ENCODE measurements at regions not wholly inside any gene's neighbourhood (a gene's known extent, or its start where the extent isn't known, plus 50 kb on each side); places are given as distances from the start of the nearest gene placed in this dataset.
A peak's percentile ranks its signal among the peaks of the same experiment; 100 is the strongest.

- no peak for DNase-seq
- Histone ChIP-seq H3K4me1 (no peaks in the 10 kb centered on the region), H3K9me3 (no peaks in the 10 kb centered on the region), H3K27ac (peak overlapping the region in 1 of 2 donors; percentile 60), H3K36me3 (no peaks in the 10 kb centered on the region), H3K4me3 (no peak overlapping the region), H3K27me3 (no peaks in the 10 kb centered on the region)
- intact Hi-C loops (cut with DNase I; ENCODE audit: low total_unique reads): no loop called here
- TF ChIP-seq CTCF (IDR thresholded peaks at IDR 0.05) (no peak), POLR2A (IDR thresholded peaks at IDR 0.05) (no peak)
Observed at GRCh38 chr2:217076058-217076435, 216.2 kb upstream of the TNP1 start.

GRCh38 chr2:217075268-217076057 is 215.6 kb upstream of the TNP1 start:
- Histone ChIP-seq H3K9me3 (no peaks in the 10 kb centered on the region), H3K27me3 (no peaks in the 10 kb centered on the region), H3K27ac (peak overlapping the region; percentile 50 to 60), H3K4me3 (no peak overlapping the region), H3K36me3 (no peaks in the 10 kb centered on the region), H3K4me1 (no peaks in the 10 kb centered on the region)
- DNase-seq: peak; percentile 45 to 56
- intact Hi-C loops (cut with DNase I; ENCODE audit: low total_unique reads): no loop called here
- TF ChIP-seq CTCF (IDR thresholded peaks at IDR 0.05): no peak
- TF ChIP-seq POLR2A (IDR thresholded peaks at IDR 0.05): no peak

- no peak for TF ChIP-seq POLR2A (IDR thresholded peaks at IDR 0.05)
- TF ChIP-seq CTCF (IDR thresholded peaks at IDR 0.05): no peak
- H3K9me3 ChIP-seq: no peaks in the 10 kb centered on the region
- no peaks in the 10 kb centered on the region for H3K27me3 ChIP-seq
- no peak for DNase-seq
- no peaks in the 10 kb centered on the region for H3K36me3 ChIP-seq
- peak overlapping the region; percentile 13 to 60 for H3K27ac ChIP-seq
- no peak overlapping the region for H3K4me3 ChIP-seq
- intact Hi-C loops (cut with DNase I; ENCODE audit: low total_unique reads): no loop called here
- no peaks in the 10 kb centered on the region for H3K4me1 ChIP-seq
Observed at GRCh38 chr2:217074576-217075255, 214.9 kb upstream of the TNP1 start.

GRCh38 chr2:217071416-217071815 is 211.6 kb upstream of the TNP1 start:
- H3K9me3 ChIP-seq: no peaks in the 10 kb centered on the region
- H3K4me3 ChIP-seq: no peak overlapping the region
- DNase-seq: no peak
- intact Hi-C loops (cut with DNase I; ENCODE audit: low total_unique reads): no loop called here
- TF ChIP-seq POLR2A (IDR thresholded peaks at IDR 0.05) (no peak), CTCF (IDR thresholded peaks at IDR 0.05) (no peak)
- H3K27ac ChIP-seq: no peak overlapping the region
- H3K27me3 ChIP-seq: no peaks in the 10 kb centered on the region
- H3K36me3 ChIP-seq: no peaks in the 10 kb centered on the region
- no peaks in the 10 kb centered on the region for H3K4me1 ChIP-seq

GRCh38 chr2:217070611-217071010 is 210.7 kb upstream of the TNP1 start:
- Histone ChIP-seq H3K27me3 (no peaks in the 10 kb centered on the region), H3K36me3 (no peaks in the 10 kb centered on the region), H3K4me1 (no peaks in the 10 kb centered on the region), H3K9me3 (no peaks in the 10 kb centered on the region), H3K27ac (no peak overlapping the region), H3K4me3 (no peak overlapping the region)
- intact Hi-C loops (cut with DNase I; ENCODE audit: low total_unique reads): no loop called here
- DNase-seq: no peak
- TF ChIP-seq POLR2A (IDR thresholded peaks at IDR 0.05) (no peak), CTCF (IDR thresholded peaks at IDR 0.05) (no peak)

All from uterus (tissue), 3 donors.